CD14-positive monocyte (primary cell): ENCODE measurements at regions not wholly inside any gene's neighbourhood (a gene's known extent, or its start where the extent isn't known, plus 50 kb on each side); places are given as distances from the start of the nearest gene placed in this dataset.

ENCODE experiments used
- DNase-seq, 3 donors: peaks; one replicate each; pipeline ENCODE4 v3.0.0-alpha.2; 2011 to 2022
- H2AFZ ChIP-seq: 2 replicates; pipeline ENCODE4 v1.6.0; 2012; ENCODE audit warnings: mild to moderate bottlenecking, low read depth, low read length, inconsistent platforms; ENCODE audit not compliant: insufficient read depth, poor library complexity, severe bottlenecking
- H3K27ac ChIP-seq, 2 donors: 1 replicate in 1 of 2; 2 replicates in 1 of 2; pipeline ENCODE4 v1.5.1; 2012 to 2013; ENCODE audit warnings: low read length in 2 of 2, control low read depth in 1 of 2, inconsistent platforms in 1 of 2, low read depth in 1 of 2, mild to moderate bottlenecking in 1 of 2
- H3K27me3 ChIP-seq, 2 donors: one replicate each; pipeline versions ENCODE4 v1.6.0 to v1.6.1; 2011 to 2013; ENCODE audit warnings: low read length in 2 of 2; ENCODE audit not compliant: control insufficient read depth in 2 of 2, insufficient read depth in 2 of 2
- H3K36me3 ChIP-seq, 2 donors: replicated peaks in 1 of 2; 1 replicate in 1 of 2; 2 replicates in 1 of 2; pipeline versions ENCODE4 v1.5.1 to v1.6.1; 2012 to 2013; ENCODE audit warnings: low read length in 2 of 2, control low read depth in 1 of 2, inconsistent platforms in 1 of 2, mild to moderate bottlenecking in 1 of 2; ENCODE audit not compliant: insufficient read depth in 2 of 2, control insufficient read depth in 1 of 2
- H3K4me1 ChIP-seq, 2 donors: 1 replicate in 1 of 2; 2 replicates in 1 of 2; pipeline versions ENCODE4 v1.5.1 to v1.6.1; 2012 to 2013; ENCODE audit warnings: low read length in 2 of 2, control low read depth in 1 of 2, inconsistent platforms in 1 of 2, mild to moderate bottlenecking in 1 of 2, moderate library complexity in 1 of 2; ENCODE audit not compliant: insufficient read depth in 2 of 2, control insufficient read depth in 1 of 2
- H3K4me2 ChIP-seq: replicated peaks from 2 replicates; pipeline ENCODE3; 2012; ENCODE audit warnings: low read length, moderate library complexity, mild to moderate bottlenecking; ENCODE audit not compliant: poor library complexity, severe bottlenecking; ENCODE audit errors: extremely low read depth
- H3K4me3 ChIP-seq, 3 experiments: fragments of 200-600 bp in 1 of 3; sonication (generic) in 1 of 3; replicated peaks in 1 of 3; 1 replicate in 2 of 3; 2 replicates in 1 of 3; pipeline ENCODE4 v1.5.1; 2011 to 2013; ENCODE audit warnings: low read length in 3 of 3, mild to moderate bottlenecking in 3 of 3, control low read depth in 2 of 3, low read depth in 2 of 3, inconsistent platforms in 1 of 3, moderate library complexity in 1 of 3
- H3K79me2 ChIP-seq: 2 replicates; pipeline ENCODE4 v1.6.0; 2012; ENCODE audit warnings: mild to moderate bottlenecking, control low read depth, inconsistent platforms, low read length, moderate library complexity; ENCODE audit not compliant: insufficient read depth
- H3K9ac ChIP-seq: 2 replicates; pipeline ENCODE4 v1.6.0; 2017; ENCODE audit warnings: low read length, mild to moderate bottlenecking; ENCODE audit not compliant: insufficient read depth, poor library complexity, severe bottlenecking
- H3K9me3 ChIP-seq, 2 donors: replicated peaks in 1 of 2; 1 replicate in 1 of 2; 2 replicates in 1 of 2; pipeline versions ENCODE4 v1.5.1 to v1.6.1; 2012 to 2013; ENCODE audit warnings: low read length in 2 of 2, control low read depth in 1 of 2; ENCODE audit not compliant: control insufficient read depth in 1 of 2, insufficient read depth in 1 of 2
- H4K20me1 ChIP-seq: 2 replicates; pipeline ENCODE4 v1.6.0; 2012; ENCODE audit warnings: mild to moderate bottlenecking, low read length, control low read depth, moderate library complexity; ENCODE audit not compliant: insufficient read depth
- H3K27ac Mint-ChIP-seq, 7 donors: one replicate each; pipeline ENCODE4 v1.8.0; 2020; ENCODE audit warnings: mild to moderate bottlenecking in 7 of 7, mixed read lengths in 7 of 7, moderate library complexity in 6 of 7, inconsistent platforms in 2 of 7
- H3K27me3 Mint-ChIP-seq, 3 donors: one replicate each; pipeline ENCODE4 v1.8.0; 2021 to 2022; ENCODE audit warnings: low read depth in 3 of 3, mild to moderate bottlenecking in 3 of 3, mixed read lengths in 3 of 3, moderate library complexity in 3 of 3, inconsistent platforms in 1 of 3
- H3K36me3 Mint-ChIP-seq, 2 donors: one replicate each; pipeline ENCODE4 v1.8.0; 2020; ENCODE audit warnings: mixed read lengths in 2 of 2, inconsistent platforms in 1 of 2, mild to moderate bottlenecking in 1 of 2
- H3K4me1 Mint-ChIP-seq: one replicate; pipeline ENCODE4 v1.8.0; 2020; ENCODE audit warnings: mild to moderate bottlenecking, mixed read lengths
- H3K4me3 Mint-ChIP-seq, 2 donors: one replicate each; pipeline ENCODE4 v1.8.0; 2020; ENCODE audit warnings: mild to moderate bottlenecking in 2 of 2, mixed read lengths in 2 of 2, moderate library complexity in 1 of 2
- H3K9me3 Mint-ChIP-seq, 7 donors: one replicate each; pipeline ENCODE4 v1.8.0; 2020 to 2022; ENCODE audit warnings: mixed read lengths in 7 of 7, mild to moderate bottlenecking in 6 of 7, moderate library complexity in 6 of 7, inconsistent platforms in 2 of 7
- CTCF ChIP-seq: fragments of 200-600 bp; IDR thresholded peaks from one replicate; pipeline ENCODE4 v1.8.0; 2022; ENCODE audit warnings: antibody characterized with exemption, mild to moderate bottlenecking
- WGBS: methylation state at CpG from one replicate; pipeline ENCODE4 v1.1.5; 2013; ENCODE audit warnings: missing lambda C conversion rate; ENCODE audit not compliant: insufficient coverage; 5-methylcytosine and 5-hydroxymethylcytosine counted together
- intact Hi-C, 2 donors: fragments of 100-400 bp; cut with micrococcal nuclease; formaldehyde crosslinking; loops; one replicate each; pipeline versions ENCODE4 v1.15.0 to v1.15.1; 2023

GRCh38 chr20:60583741-60584140, 625.5 kb downstream of the CDH26 start:
- Histone ChIP-seq H3K27me3 (no peaks in the 10 kb centered on the region), H4K20me1 (no peaks in the 10 kb centered on the region), H3K9ac (no peak overlapping the region), H3K27ac (no peak overlapping the region), H3K79me2 (no peaks in the 10 kb centered on the region), H3K9me3 (no peaks in the 10 kb centered on the region), H3K4me3 (no peak overlapping the region), H3K4me1 (no peaks in the 10 kb centered on the region), H2AFZ (no peak overlapping the region), H3K4me2 (no peak overlapping the region), H3K36me3 (no peaks in the 10 kb centered on the region)
- peaks cover 0 to 3% (median 0%) of the 10 kb centered on the region in 7 donors for H3K9me3 Mint-ChIP-seq
- H3K4me1 Mint-ChIP-seq: no peaks in the 10 kb centered on the region
- no peak overlapping the region for H3K27ac Mint-ChIP-seq
- intact Hi-C loops: no loop called here
- WGBS: no CpG with 5 or more reads among the region's 2 CpGs
- H3K27me3 Mint-ChIP-seq: peaks cover 0 to 7% (median 2%) of the 10 kb centered on the region in 3 donors
- H3K36me3 Mint-ChIP-seq: no peaks in the 10 kb centered on the region
- DNase-seq: no peak
- no peak overlapping the region for H3K4me3 Mint-ChIP-seq
- TF ChIP-seq CTCF: no peak

- Histone ChIP-seq H3K4me2 (no peak overlapping the region), H3K4me3 (no peak overlapping the region), H3K4me1 (no peaks in the 10 kb centered on the region), H3K27me3 (no peaks in the 10 kb centered on the region), H4K20me1 (no peaks in the 10 kb centered on the region), H3K27ac (no peak overlapping the region), H3K36me3 (no peaks in the 10 kb centered on the region), H3K9ac (no peak overlapping the region), H3K79me2 (no peaks in the 10 kb centered on the region), H2AFZ (no peak overlapping the region), H3K9me3 (no peaks in the 10 kb centered on the region)
- no peaks in the 10 kb centered on the region for H3K36me3 Mint-ChIP-seq
- no peak overlapping the region for H3K27ac Mint-ChIP-seq
- H3K4me1 Mint-ChIP-seq: no peaks in the 10 kb centered on the region
- DNase-seq: no peak
- intact Hi-C loops: no loop called here
- TF ChIP-seq CTCF: no peak
- H3K4me3 Mint-ChIP-seq: no peak overlapping the region
- H3K9me3 Mint-ChIP-seq: peaks cover 0 to 3% (median 0%) of the 10 kb centered on the region in 7 donors
- H3K27me3 Mint-ChIP-seq: peaks cover 0 to 8% (median 2%) of the 10 kb centered on the region in 3 donors
- WGBS: 82% methylated on average over 3 of the region's 4 CpGs
Measured at GRCh38 chr20:60584221-60584620, 626.0 kb downstream of the CDH26 start.
